GM12874 (cell line): ENCODE measurements at regions not wholly inside any gene's neighbourhood (a gene's known extent, or its start where the extent isn't known, plus 50 kb on each side); places are given as distances from the start of the nearest gene placed in this dataset.

ENCODE experiments used
- CTCF ChIP-seq: IDR thresholded peaks from 2 replicates; pipeline ENCODE4 v1.5.1; 2011; ENCODE audit warnings: low read depth, mild to moderate bottlenecking, control low read depth, low read length, moderate library complexity; ENCODE audit not compliant: insufficient read depth

GRCh38 chr14:97268097-97268496 lies 470.9 kb downstream of the VRK1 start:
- TF ChIP-seq CTCF: no peak

GRCh38 chr14:97270308-97270707 lies 473.1 kb downstream of the VRK1 start:
- TF ChIP-seq CTCF: no peak

GRCh38 chr14:97271451-97271960 lies 474.3 kb downstream of the VRK1 start:
- no peak for TF ChIP-seq CTCF

- no peak for TF ChIP-seq CTCF
Measured at GRCh38 chr14:97273540-97273939, 476.4 kb downstream of the VRK1 start.

GRCh38 chr14:97274626-97275025 lies 477.4 kb downstream of the VRK1 start:
- no peak for TF ChIP-seq CTCF

GRCh38 chr14:97275276-97275675 lies 478.1 kb downstream of the VRK1 start:
- TF ChIP-seq CTCF: no peak

GRCh38 chr14:97276573-97276972 lies 479.4 kb downstream of the VRK1 start:
- TF ChIP-seq CTCF: no peak
